GM19099 (cell line): ENCODE measurements at regions not wholly inside any gene's neighbourhood (a gene's known extent, or its start where the extent isn't known, plus 50 kb on each side); places are given as distances from the start of the nearest gene placed in this dataset.
A peak's percentile ranks its signal among the peaks of the same experiment; 100 is the strongest.

Experiments used
- POLR2A ChIP-seq: IDR thresholded peaks from 3 replicates; pipeline ENCODE4 v1.6.1; 2011; ENCODE audit warnings: low read depth; ENCODE audit not compliant: insufficient read length; ENCODE audit errors: extremely low read depth

GRCh38 chr22:22712092-22712658 lies 67.8 kb downstream of the GGTLC2 start:
- no peak for TF ChIP-seq POLR2A

GRCh38 chr22:22712666-22713365 lies 68.4 kb downstream of the GGTLC2 start:
- TF ChIP-seq POLR2A = no peak

GRCh38 chr22:22713416-22713815 lies 69.0 kb downstream of the GGTLC2 start:
- no peak for TF ChIP-seq POLR2A

GRCh38 chr22:22714600-22715335 lies 70.4 kb downstream of the GGTLC2 start:
- TF ChIP-seq POLR2A = no peak

- no peak for TF ChIP-seq POLR2A
Measured at GRCh38 chr22:22716136-22716665, 71.8 kb downstream of the GGTLC2 start.

GRCh38 chr22:22717664-22718063 lies 73.2 kb downstream of the GGTLC2 start:
- TF ChIP-seq POLR2A = no peak

GRCh38 chr22:22720201-22720723 lies 75.8 kb downstream of the GGTLC2 start:
- TF ChIP-seq POLR2A = peak; percentile 66

GRCh38 chr22:22720724-22721261 lies 76.4 kb downstream of the GGTLC2 start:
- TF ChIP-seq POLR2A = no peak

GRCh38 chr22:22721681-22722354 lies 77.4 kb downstream of the GGTLC2 start:
- TF ChIP-seq POLR2A = no peak

- TF ChIP-seq POLR2A = no peak
Measured at GRCh38 chr22:22728382-22728781, 84.0 kb downstream of the GGTLC2 start.

- no peak for TF ChIP-seq POLR2A
Measured at GRCh38 chr22:22730655-22731373, 86.4 kb downstream of the GGTLC2 start.

GRCh38 chr22:22731374-22731676 lies 86.9 kb downstream of the GGTLC2 start:
- TF ChIP-seq POLR2A = no peak

- TF ChIP-seq POLR2A = no peak
Measured at GRCh38 chr22:22733881-22734373, 89.5 kb downstream of the GGTLC2 start.

- TF ChIP-seq POLR2A = no peak
Measured at GRCh38 chr22:22735695-22736611, 91.5 kb downstream of the GGTLC2 start.

- TF ChIP-seq POLR2A = no peak
Measured at GRCh38 chr22:22737590-22737989, 93.2 kb downstream of the GGTLC2 start.
